ENCODE measurements at regions not wholly inside any gene's neighbourhood (a gene's known extent, or its start where the extent isn't known, plus 50 kb on each side); places are given as distances from the start of the nearest gene placed in this dataset.
A peak's percentile ranks its signal among the peaks of the same experiment; 100 is the strongest.

GRCh38 chr4:57274082-57274481 lies 163.9 kb upstream of the IGFBP7 start:
- DNase-seq (ENCODE audit: low read depth, low spot score), result no peak

GRCh38 chr4:57270346-57270745 lies 160.2 kb upstream of the IGFBP7 start:
- no peak for DNase-seq (ENCODE audit: low read depth, low spot score)

GRCh38 chr4:57265831-57266582 lies 155.8 kb upstream of the IGFBP7 start:
- peak; percentile 41 for DNase-seq (ENCODE audit: low read depth, low spot score)

- no peak for DNase-seq (ENCODE audit: low read depth, low spot score)
Measured at GRCh38 chr4:57254754-57255153, 144.6 kb upstream of the IGFBP7 start.

- no peak for DNase-seq (ENCODE audit: low read depth, low spot score)
Measured at GRCh38 chr4:57249083-57249482, 138.9 kb upstream of the IGFBP7 start.

GRCh38 chr4:57243076-57243475 lies 132.9 kb upstream of the IGFBP7 start:
- DNase-seq (ENCODE audit: low read depth, low spot score), result no peak

GRCh38 chr4:57234252-57234775 lies 124.1 kb upstream of the IGFBP7 start:
- DNase-seq (ENCODE audit: low read depth, low spot score), result no peak

GRCh38 chr4:57233386-57233785 lies 123.2 kb upstream of the IGFBP7 start:
- no peak for DNase-seq (ENCODE audit: low read depth, low spot score)

- DNase-seq (ENCODE audit: low read depth, low spot score), result no peak
Measured at GRCh38 chr4:57231781-57232180, 121.6 kb upstream of the IGFBP7 start.

GRCh38 chr4:57220734-57221133 lies 110.5 kb upstream of the IGFBP7 start:
- no peak for DNase-seq (ENCODE audit: low read depth, low spot score)

- no peak for DNase-seq (ENCODE audit: low read depth, low spot score)
Measured at GRCh38 chr4:57220172-57220571, 110.0 kb upstream of the IGFBP7 start.

- DNase-seq (ENCODE audit: low read depth, low spot score), result no peak
Measured at GRCh38 chr4:57219431-57219830, 109.2 kb upstream of the IGFBP7 start.

- no peak for DNase-seq (ENCODE audit: low read depth, low spot score)
Measured at GRCh38 chr4:57214654-57215411, 104.6 kb upstream of the IGFBP7 start.

GRCh38 chr4:57211131-57211530 lies 100.9 kb upstream of the IGFBP7 start:
- DNase-seq (ENCODE audit: low read depth, low spot score), result no peak

GRCh38 chr4:57206172-57206571 lies 96.0 kb upstream of the IGFBP7 start:
- DNase-seq (ENCODE audit: low read depth, low spot score), result no peak

GRCh38 chr4:57205580-57205979 lies 95.4 kb upstream of the IGFBP7 start:
- no peak for DNase-seq (ENCODE audit: low read depth, low spot score)

GRCh38 chr4:57200799-57201327 lies 90.7 kb upstream of the IGFBP7 start:
- no peak for DNase-seq (ENCODE audit: low read depth, low spot score)

- no peak for DNase-seq (ENCODE audit: low read depth, low spot score)
Measured at GRCh38 chr4:57199267-57199666, 89.1 kb upstream of the IGFBP7 start.

GRCh38 chr4:57195622-57196021 lies 85.4 kb upstream of the IGFBP7 start:
- DNase-seq (ENCODE audit: low read depth, low spot score), result no peak

GRCh38 chr4:57194068-57194611 lies 84.0 kb upstream of the IGFBP7 start:
- no peak for DNase-seq (ENCODE audit: low read depth, low spot score)

GRCh38 chr4:57193209-57193810 lies 83.1 kb upstream of the IGFBP7 start:
- DNase-seq (ENCODE audit: low read depth, low spot score), result no peak

Data from pulmonary artery endothelial cell (primary cell).